ENCODE measurements at regions not wholly inside any gene's neighbourhood (a gene's known extent, or its start where the extent isn't known, plus 50 kb on each side); places are given as distances from the start of the nearest gene placed in this dataset.

GRCh38 chr14:48008646-48009045, 333.2 kb upstream of the MDGA2 start:
- no peaks in the 10 kb centered on the region for H3K36me3 Mint-ChIP-seq
- no peaks in the 10 kb centered on the region for H3K4me1 Mint-ChIP-seq
- ATAC-seq (ENCODE audit: low read depth) (no peak), DNase-seq (no peak)
- H3K9me3 Mint-ChIP-seq = peaks cover 7% of the 10 kb centered on the region
- H3K27ac Mint-ChIP-seq = no peak overlapping the region
- H3K27me3 Mint-ChIP-seq = no peaks in the 10 kb centered on the region
- POLR2A ChIA-PET = no interaction called here
- H3K4me3 Mint-ChIP-seq = no peak overlapping the region

- Mint-ChIP-seq H3K27ac (no peak overlapping the region), H3K4me3 (no peak overlapping the region), H3K9me3 (peaks cover 4% of the 10 kb centered on the region), H3K4me1 (no peaks in the 10 kb centered on the region), H3K36me3 (no peaks in the 10 kb centered on the region), H3K27me3 (no peaks in the 10 kb centered on the region)
- POLR2A ChIA-PET = no interaction called here
- DNase-seq (no peak), ATAC-seq (ENCODE audit: low read depth) (no peak)
Measured at GRCh38 chr14:48005986-48006385, 330.6 kb upstream of the MDGA2 start.

GRCh38 chr14:47993883-47994282, 318.5 kb upstream of the MDGA2 start:
- no peak overlapping the region for H3K27ac Mint-ChIP-seq
- H3K4me3 Mint-ChIP-seq = no peak overlapping the region
- ATAC-seq (ENCODE audit: low read depth) (no peak), DNase-seq (no peak)
- H3K36me3 Mint-ChIP-seq = no peaks in the 10 kb centered on the region
- no peaks in the 10 kb centered on the region for H3K27me3 Mint-ChIP-seq
- POLR2A ChIA-PET = no interaction called here
- H3K9me3 Mint-ChIP-seq = peaks cover 5% of the 10 kb centered on the region
- H3K4me1 Mint-ChIP-seq = no peaks in the 10 kb centered on the region

- POLR2A ChIA-PET = no interaction called here
- H3K36me3 Mint-ChIP-seq = no peaks in the 10 kb centered on the region
- ATAC-seq (ENCODE audit: low read depth) (no peak), DNase-seq (no peak)
- H3K27me3 Mint-ChIP-seq = no peaks in the 10 kb centered on the region
- H3K4me3 Mint-ChIP-seq = no peak overlapping the region
- H3K4me1 Mint-ChIP-seq = no peaks in the 10 kb centered on the region
- H3K9me3 Mint-ChIP-seq = no peaks in the 10 kb centered on the region
- no peak overlapping the region for H3K27ac Mint-ChIP-seq
Measured at GRCh38 chr14:47988175-47988574, 312.8 kb upstream of the MDGA2 start.

GRCh38 chr14:47978871-47979270, 303.5 kb upstream of the MDGA2 start:
- Mint-ChIP-seq H3K27me3 (no peaks in the 10 kb centered on the region), H3K27ac (no peak overlapping the region), H3K9me3 (no peaks in the 10 kb centered on the region), H3K4me3 (no peak overlapping the region), H3K4me1 (no peaks in the 10 kb centered on the region), H3K36me3 (no peaks in the 10 kb centered on the region)
- POLR2A ChIA-PET = no interaction called here
- DNase-seq = no peak
- ATAC-seq (ENCODE audit: low read depth) = no peak

- POLR2A ChIA-PET = no interaction called here
- H3K27me3 Mint-ChIP-seq = no peaks in the 10 kb centered on the region
- no peak overlapping the region for H3K27ac Mint-ChIP-seq
- H3K4me3 Mint-ChIP-seq = no peak overlapping the region
- H3K36me3 Mint-ChIP-seq = no peaks in the 10 kb centered on the region
- DNase-seq = no peak
- peaks cover 4% of the 10 kb centered on the region for H3K9me3 Mint-ChIP-seq
- H3K4me1 Mint-ChIP-seq = no peaks in the 10 kb centered on the region
- no peak for ATAC-seq (ENCODE audit: low read depth)
Measured at GRCh38 chr14:47976139-47976538, 300.7 kb upstream of the MDGA2 start.

- POLR2A ChIA-PET = no interaction called here
Measured at GRCh38 chr14:47966076-47966810, 290.8 kb upstream of the MDGA2 start.

GRCh38 chr14:47961634-47962033, 286.2 kb upstream of the MDGA2 start:
- Mint-ChIP-seq H3K4me3 (no peak overlapping the region), H3K27ac (no peak overlapping the region), H3K9me3 (no peaks in the 10 kb centered on the region), H3K27me3 (no peaks in the 10 kb centered on the region), H3K36me3 (no peaks in the 10 kb centered on the region), H3K4me1 (no peaks in the 10 kb centered on the region)
- POLR2A ChIA-PET = no interaction called here
- ATAC-seq (ENCODE audit: low read depth) (no peak), DNase-seq (no peak)

More at GRCh38 chr14:47966076-47966810, 290.8 kb upstream of the MDGA2 start:
- DNase-seq = no peak
- no peaks in the 10 kb centered on the region for H3K9me3 Mint-ChIP-seq
- no peaks in the 10 kb centered on the region for H3K4me1 Mint-ChIP-seq
- no peak for ATAC-seq (ENCODE audit: low read depth)
- H3K4me3 Mint-ChIP-seq = no peak overlapping the region
- H3K27me3 Mint-ChIP-seq = no peaks in the 10 kb centered on the region
- H3K27ac Mint-ChIP-seq = no peak overlapping the region
- H3K36me3 Mint-ChIP-seq = no peaks in the 10 kb centered on the region

- DNase-seq = no peak
- no peaks in the 10 kb centered on the region for H3K36me3 Mint-ChIP-seq
- POLR2A ChIA-PET = no interaction called here
Measured at GRCh38 chr14:47959740-47960139, 284.3 kb upstream of the MDGA2 start.

GRCh38 chr14:47949006-47949405, 273.6 kb upstream of the MDGA2 start:
- ATAC-seq (ENCODE audit: low read depth) (no peak), DNase-seq (no peak)
- Mint-ChIP-seq H3K36me3 (no peaks in the 10 kb centered on the region), H3K4me1 (no peaks in the 10 kb centered on the region), H3K27ac (no peak overlapping the region), H3K27me3 (no peaks in the 10 kb centered on the region), H3K4me3 (no peak overlapping the region), H3K9me3 (peaks cover 2% of the 10 kb centered on the region)
- POLR2A ChIA-PET = no interaction called here

More at GRCh38 chr14:47959740-47960139, 284.3 kb upstream of the MDGA2 start:
- Mint-ChIP-seq H3K27ac (no peak overlapping the region), H3K4me1 (no peaks in the 10 kb centered on the region), H3K9me3 (no peaks in the 10 kb centered on the region), H3K27me3 (no peaks in the 10 kb centered on the region), H3K4me3 (no peak overlapping the region)
- ATAC-seq (ENCODE audit: low read depth) = no peak

GRCh38 chr14:47935332-47935731, 259.9 kb upstream of the MDGA2 start:
- Mint-ChIP-seq H3K4me3 (no peak overlapping the region), H3K4me1 (no peaks in the 10 kb centered on the region), H3K9me3 (peaks cover 5% of the 10 kb centered on the region), H3K27ac (no peak overlapping the region), H3K27me3 (no peaks in the 10 kb centered on the region), H3K36me3 (no peaks in the 10 kb centered on the region)
- POLR2A ChIA-PET = no interaction called here
- DNase-seq = no peak
- ATAC-seq (ENCODE audit: low read depth) = no peak

- Mint-ChIP-seq H3K27ac (no peak overlapping the region), H3K36me3 (no peaks in the 10 kb centered on the region), H3K27me3 (no peaks in the 10 kb centered on the region), H3K9me3 (peaks cover 3% of the 10 kb centered on the region), H3K4me3 (no peak overlapping the region), H3K4me1 (no peaks in the 10 kb centered on the region)
- ATAC-seq (ENCODE audit: low read depth) (no peak), DNase-seq (no peak)
- POLR2A ChIA-PET = no interaction called here
Measured at GRCh38 chr14:47929334-47929733, 253.9 kb upstream of the MDGA2 start.

- no peaks in the 10 kb centered on the region for H3K4me1 Mint-ChIP-seq
- no peaks in the 10 kb centered on the region for H3K36me3 Mint-ChIP-seq
- no peaks in the 10 kb centered on the region for H3K27me3 Mint-ChIP-seq
- DNase-seq (no peak), ATAC-seq (ENCODE audit: low read depth) (no peak)
- H3K4me3 Mint-ChIP-seq = no peak overlapping the region
- POLR2A ChIA-PET = no interaction called here
- H3K9me3 Mint-ChIP-seq = no peaks in the 10 kb centered on the region
- H3K27ac Mint-ChIP-seq = no peak overlapping the region
Measured at GRCh38 chr14:47921133-47921532, 245.7 kb upstream of the MDGA2 start.

- no peak overlapping the region for H3K27ac Mint-ChIP-seq
- H3K27me3 Mint-ChIP-seq = no peaks in the 10 kb centered on the region
- H3K4me3 Mint-ChIP-seq = no peak overlapping the region
- H3K36me3 Mint-ChIP-seq = no peaks in the 10 kb centered on the region
- POLR2A ChIA-PET = no interaction called here
- DNase-seq (no peak), ATAC-seq (ENCODE audit: low read depth) (no peak)
- no peaks in the 10 kb centered on the region for H3K9me3 Mint-ChIP-seq
- H3K4me1 Mint-ChIP-seq = no peaks in the 10 kb centered on the region
Measured at GRCh38 chr14:47919997-47920396, 244.6 kb upstream of the MDGA2 start.

All from activated naive CD8-positive, alpha-beta T cell treated with anti-CD3 and anti-CD28 coated beads, Interleukin-2, amount 10 ng/mL, durations not matched to agents 7 days and 5 days (primary cell).